SJCRH30 (cell line): ENCODE measurements at regions not wholly inside any gene's neighbourhood (a gene's known extent, or its start where the extent isn't known, plus 50 kb on each side); places are given as distances from the start of the nearest gene placed in this dataset.
A peak's percentile ranks its signal among the peaks of the same experiment; 100 is the strongest.

Experiments used
- DNase-seq, 2 experiments: peaks; one replicate each; pipeline ENCODE4 v3.0.0-alpha.2; 2015 to 2020
- H3K27ac ChIP-seq: fragments of 250-450 bp; sonication (Bioruptor Pico); 2 replicates; pipeline ENCODE4 v1.5.1; 2020; ENCODE audit warnings: mild to moderate bottlenecking, moderate library complexity
- H3K27me3 ChIP-seq: fragments of 250-450 bp; sonication (Bioruptor Pico); 2 replicates; pipeline ENCODE4 v1.5.1; 2020; ENCODE audit warnings: mild to moderate bottlenecking, moderate library complexity
- H3K36me3 ChIP-seq: fragments of 250-450 bp; sonication (Bioruptor Pico); 2 replicates; pipeline ENCODE4 v1.5.1; 2020; ENCODE audit warnings: mild to moderate bottlenecking, moderate library complexity
- H3K4me1 ChIP-seq: fragments of 250-450 bp; sonication (Bioruptor Pico); 2 replicates; pipeline ENCODE4 v1.5.1; 2020; ENCODE audit warnings: mild to moderate bottlenecking, moderate library complexity
- H3K4me3 ChIP-seq: fragments of 250-450 bp; sonication (Bioruptor Pico); 2 replicates; pipeline ENCODE4 v1.5.1; 2020; ENCODE audit warnings: mild to moderate bottlenecking, moderate library complexity
- H3K9me3 ChIP-seq: fragments of 250-450 bp; sonication (Bioruptor Pico); replicated peaks from 2 replicates; pipeline ENCODE4 v1.5.1; 2020; ENCODE audit warnings: mild to moderate bottlenecking, moderate library complexity

GRCh38 chr6:147653631-147654030 lies 145.1 kb downstream of the SAMD5 start:
- DNase-seq = no peak
- no peak overlapping the region for H3K27ac ChIP-seq
- H3K9me3 ChIP-seq = no peaks in the 10 kb centered on the region
- H3K4me3 ChIP-seq = no peak overlapping the region
- H3K36me3 ChIP-seq = no peaks in the 10 kb centered on the region
- H3K4me1 ChIP-seq = 0 out of 2 replicates have a peak, but pooled peaks cover 4% of the 10 kb centered on the region
- no peaks in the 10 kb centered on the region for H3K27me3 ChIP-seq

GRCh38 chr6:147654103-147654845 lies 145.8 kb downstream of the SAMD5 start:
- Histone ChIP-seq H3K27ac (no peak overlapping the region), H3K27me3 (no peaks in the 10 kb centered on the region), H3K4me3 (no peak overlapping the region), H3K4me1 (0 out of 2 replicates have a peak, but pooled peaks cover 4% of the 10 kb centered on the region), H3K9me3 (no peaks in the 10 kb centered on the region), H3K36me3 (no peaks in the 10 kb centered on the region)
- DNase-seq = no peak

GRCh38 chr6:147660334-147661311 lies 152.1 kb downstream of the SAMD5 start:
- H3K4me3 ChIP-seq = no peak overlapping the region
- H3K36me3 ChIP-seq = no peaks in the 10 kb centered on the region
- no peaks in the 10 kb centered on the region for H3K27me3 ChIP-seq
- H3K4me1 ChIP-seq = no peaks in the 10 kb centered on the region
- H3K9me3 ChIP-seq = no peaks in the 10 kb centered on the region
- DNase-seq = no peak
- H3K27ac ChIP-seq = no peak overlapping the region

GRCh38 chr6:147662646-147663045 lies 154.2 kb downstream of the SAMD5 start:
- Histone ChIP-seq H3K9me3 (no peaks in the 10 kb centered on the region), H3K36me3 (no peaks in the 10 kb centered on the region), H3K27me3 (no peaks in the 10 kb centered on the region), H3K27ac (no peak overlapping the region), H3K4me3 (no peak overlapping the region), H3K4me1 (no peaks in the 10 kb centered on the region)
- no peak for DNase-seq

- Histone ChIP-seq H3K4me1 (no peaks in the 10 kb centered on the region), H3K4me3 (no peak overlapping the region), H3K27me3 (no peaks in the 10 kb centered on the region), H3K27ac (no peak overlapping the region), H3K9me3 (no peaks in the 10 kb centered on the region), H3K36me3 (no peaks in the 10 kb centered on the region)
- DNase-seq = no peak
Measured at GRCh38 chr6:147664092-147664491, 155.6 kb downstream of the SAMD5 start.

GRCh38 chr6:147666255-147666654 lies 157.8 kb downstream of the SAMD5 start:
- H3K4me3 ChIP-seq = no peak overlapping the region
- H3K9me3 ChIP-seq = peaks cover 3% of the 10 kb centered on the region; the same call in 1 of the 2 replicates
- H3K27ac ChIP-seq = no peak overlapping the region
- DNase-seq = no peak
- no peaks in the 10 kb centered on the region for H3K27me3 ChIP-seq
- no peaks in the 10 kb centered on the region for H3K36me3 ChIP-seq
- H3K4me1 ChIP-seq = no peaks in the 10 kb centered on the region

- no peak for DNase-seq
- Histone ChIP-seq H3K36me3 (no peaks in the 10 kb centered on the region), H3K27me3 (no peaks in the 10 kb centered on the region), H3K4me1 (no peaks in the 10 kb centered on the region), H3K27ac (no peak overlapping the region), H3K4me3 (no peak overlapping the region), H3K9me3 (peaks cover 3% of the 10 kb centered on the region; the same call in 1 of the 2 replicates)
Measured at GRCh38 chr6:147667082-147667481, 158.6 kb downstream of the SAMD5 start.

GRCh38 chr6:147674099-147674498 lies 165.6 kb downstream of the SAMD5 start:
- Histone ChIP-seq H3K4me1 (peaks cover 11% of the 10 kb centered on the region), H3K27me3 (no peaks in the 10 kb centered on the region), H3K4me3 (no peak overlapping the region), H3K27ac (no peak overlapping the region), H3K36me3 (no peaks in the 10 kb centered on the region), H3K9me3 (peaks cover 3% of the 10 kb centered on the region; the same call in 1 of the 2 replicates)
- DNase-seq = no peak

- Histone ChIP-seq H3K4me1 (peaks cover 11% of the 10 kb centered on the region), H3K4me3 (no peak overlapping the region), H3K9me3 (peaks cover 1% of the 10 kb centered on the region; the same call in 1 of the 2 replicates), H3K27ac (peak overlapping the region; percentile 39; the same call in 1 of the 2 replicates), H3K36me3 (no peaks in the 10 kb centered on the region), H3K27me3 (no peaks in the 10 kb centered on the region)
- DNase-seq = no peak
Measured at GRCh38 chr6:147674794-147675193, 166.3 kb downstream of the SAMD5 start.

GRCh38 chr6:147675281-147675680 lies 166.8 kb downstream of the SAMD5 start:
- no peaks in the 10 kb centered on the region for H3K9me3 ChIP-seq
- DNase-seq = peak in 1 of 2 experiments; percentile 37

GRCh38 chr6:147676495-147677199 lies 168.2 kb downstream of the SAMD5 start:
- Histone ChIP-seq H3K27me3 (no peaks in the 10 kb centered on the region), H3K4me3 (no peak overlapping the region), H3K27ac (no peak overlapping the region), H3K36me3 (no peaks in the 10 kb centered on the region), H3K4me1 (peaks cover 11% of the 10 kb centered on the region), H3K9me3 (no peaks in the 10 kb centered on the region)
- no peak for DNase-seq

More at GRCh38 chr6:147675281-147675680, 166.8 kb downstream of the SAMD5 start:
- Histone ChIP-seq H3K36me3 (no peaks in the 10 kb centered on the region), H3K27me3 (no peaks in the 10 kb centered on the region), H3K4me3 (no peak overlapping the region), H3K27ac (peak overlapping the region; percentile 39), H3K4me1 (peaks cover 11% of the 10 kb centered on the region)

GRCh38 chr6:147677647-147678046 lies 169.2 kb downstream of the SAMD5 start:
- no peak overlapping the region for H3K27ac ChIP-seq
- H3K4me3 ChIP-seq = no peak overlapping the region
- peaks cover 11% of the 10 kb centered on the region for H3K4me1 ChIP-seq
- no peaks in the 10 kb centered on the region for H3K27me3 ChIP-seq
- H3K9me3 ChIP-seq = no peaks in the 10 kb centered on the region
- no peaks in the 10 kb centered on the region for H3K36me3 ChIP-seq
- DNase-seq = peak in 1 of 2 experiments; percentile 58

GRCh38 chr6:147678253-147678652 lies 169.8 kb downstream of the SAMD5 start:
- Histone ChIP-seq H3K27ac (no peak overlapping the region), H3K4me1 (peaks cover 11% of the 10 kb centered on the region), H3K36me3 (no peaks in the 10 kb centered on the region), H3K27me3 (no peaks in the 10 kb centered on the region), H3K4me3 (no peak overlapping the region), H3K9me3 (no peaks in the 10 kb centered on the region)
- no peak for DNase-seq

GRCh38 chr6:147684906-147685305 lies 176.4 kb downstream of the SAMD5 start:
- no peak overlapping the region for H3K27ac ChIP-seq
- H3K36me3 ChIP-seq = no peaks in the 10 kb centered on the region
- H3K27me3 ChIP-seq = no peaks in the 10 kb centered on the region
- no peaks in the 10 kb centered on the region for H3K9me3 ChIP-seq
- H3K4me1 ChIP-seq = no peaks in the 10 kb centered on the region
- H3K4me3 ChIP-seq = no peak overlapping the region
- no peak for DNase-seq
